Spleen (tissue), 7 donors: ENCODE measurements at regions not wholly inside any gene's neighbourhood (a gene's known extent, or its start where the extent isn't known, plus 50 kb on each side); places are given as distances from the start of the nearest gene placed in this dataset.
"Not testable (repeated sequence)": the region's sequence is repeated elsewhere in the genome, so short reads cannot be mapped to it uniquely, and the experiment has no call there.

Experiments used
- POLR2A ChIP-seq, 3 donors: fragments of 450-650 bp; IDR thresholded peaks; one replicate each; pipeline ENCODE4 v1.5.1; 2017; ENCODE audit warnings: antibody characterized with exemption in 3 of 3, mild to moderate bottlenecking in 1 of 3
- TF ChIP-seq, protein P1 (sequence below), 11 experiments: fragments of 200-600 bp in 7 of 11; fragments of 450-650 bp in 4 of 11; sonication (generic) in 4 of 11; IDR thresholded peaks in 8 of 11; conservative IDR thresholded peaks in 3 of 11; 1 replicate in 7 of 11; 2 replicates in 4 of 11; pipeline versions ENCODE4 v1.4.0 to v1.8.0; 2016 to 2021; ENCODE audit warnings: antibody characterized with exemption in 11 of 11, inconsistent platforms in 4 of 11, mild to moderate bottlenecking in 1 of 11
- donor health status: DM: no; HTN: no; CAD: no; lungs with moderate emphysema.
- donor health status: DM: no; HTN: no; CAD: no.
- donor health status: DM: no; HTN: no; CAD: no.

- TF ChIP-seq, protein P1, sequence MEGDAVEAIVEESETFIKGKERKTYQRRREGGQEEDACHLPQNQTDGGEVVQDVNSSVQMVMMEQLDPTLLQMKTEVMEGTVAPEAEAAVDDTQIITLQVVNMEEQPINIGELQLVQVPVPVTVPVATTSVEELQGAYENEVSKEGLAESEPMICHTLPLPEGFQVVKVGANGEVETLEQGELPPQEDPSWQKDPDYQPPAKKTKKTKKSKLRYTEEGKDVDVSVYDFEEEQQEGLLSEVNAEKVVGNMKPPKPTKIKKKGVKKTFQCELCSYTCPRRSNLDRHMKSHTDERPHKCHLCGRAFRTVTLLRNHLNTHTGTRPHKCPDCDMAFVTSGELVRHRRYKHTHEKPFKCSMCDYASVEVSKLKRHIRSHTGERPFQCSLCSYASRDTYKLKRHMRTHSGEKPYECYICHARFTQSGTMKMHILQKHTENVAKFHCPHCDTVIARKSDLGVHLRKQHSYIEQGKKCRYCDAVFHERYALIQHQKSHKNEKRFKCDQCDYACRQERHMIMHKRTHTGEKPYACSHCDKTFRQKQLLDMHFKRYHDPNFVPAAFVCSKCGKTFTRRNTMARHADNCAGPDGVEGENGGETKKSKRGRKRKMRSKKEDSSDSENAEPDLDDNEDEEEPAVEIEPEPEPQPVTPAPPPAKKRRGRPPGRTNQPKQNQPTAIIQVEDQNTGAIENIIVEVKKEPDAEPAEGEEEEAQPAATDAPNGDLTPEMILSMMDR (IDR thresholded peaks at IDR 0.05 in 8 of 11, conservative IDR thresholded peaks at IDR 0.05 in 3 of 11), result not testable (repeated sequence)
- not testable (repeated sequence) for TF ChIP-seq POLR2A (IDR thresholded peaks at IDR 0.05)
Measured at GRCh38 chr15:44826583-44826982, 90.3 kb downstream of the TRIM69 start.
